Smooth muscle cell (in vitro differentiated cells): ENCODE measurements at regions not wholly inside any gene's neighbourhood (a gene's known extent, or its start where the extent isn't known, plus 50 kb on each side); places are given as distances from the start of the nearest gene placed in this dataset. TPM values are rescaled to one million over a fixed set of nuclear protein-coding genes. Genes with fewer than 3 reads are reported as not detected.

Source experiments
- small RNA-seq: library from RNA; depleted of rRNA; stranded (forward); fragments of <200 nt; gene quantifications from one replicate; pipeline ENCODE3, GENCODE V24; 2014

Small RNA genes lying in the stretch of these regions (small RNA-seq; reads per million reads assigned to genes)
- not detected for gene RNU7-147P
